ENCODE measurements at regions not wholly inside any gene's neighbourhood (a gene's known extent, or its start where the extent isn't known, plus 50 kb on each side); places are given as distances from the start of the nearest gene placed in this dataset.

DNA sequence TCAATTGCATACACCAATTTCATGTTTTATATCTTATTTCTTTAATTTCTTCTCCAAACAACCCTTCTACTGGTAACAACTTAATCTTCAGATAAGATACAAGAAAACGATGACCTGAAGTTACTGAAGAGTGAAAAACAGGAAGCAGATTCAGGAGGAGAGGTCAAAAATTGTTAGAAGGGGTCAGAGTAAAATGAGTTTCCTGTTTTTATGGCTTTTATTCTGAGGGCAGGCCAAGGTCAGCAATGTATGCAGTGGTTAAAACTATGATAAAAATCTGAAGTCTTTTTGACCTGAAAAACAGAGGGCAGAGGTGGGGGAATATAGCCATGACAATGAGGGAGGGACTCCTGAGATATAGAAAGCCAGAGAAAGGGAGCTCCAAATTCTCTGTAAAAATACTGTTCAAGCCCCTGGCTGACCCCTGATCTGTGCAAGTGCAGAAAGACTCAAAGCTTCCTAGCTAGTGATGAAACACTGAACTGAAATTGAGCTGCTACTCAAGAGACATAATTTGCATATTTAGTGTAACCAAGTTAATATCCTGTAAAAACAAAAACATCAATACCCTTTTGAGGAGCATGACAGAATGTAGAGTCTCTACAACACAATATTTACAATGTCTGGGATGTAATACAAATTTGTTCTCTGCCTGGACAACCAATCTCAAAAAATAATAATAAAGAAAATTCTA is 514.3 kb upstream of the SEL1L start:
- Histone ChIP-seq H3K27ac (ENCODE audit: low read depth in 1 of 2, low read length in 2 of 2) (no peak overlapping the region), H3K4me1 (ENCODE audit: insufficient read depth, low read length) (no peaks in the 10 kb centered on the region), H3K9me3 (ENCODE audit: control insufficient read depth in 1 of 2, insufficient read depth in 1 of 2, low read length in 2 of 2) (no peaks in the 10 kb centered on the region), H3K36me3 (ENCODE audit: insufficient read depth, low read length) (no peaks in the 10 kb centered on the region), H3K27me3 (ENCODE audit: control insufficient read depth in 1 of 2, insufficient read depth in 2 of 2, low read length in 2 of 2) (no peaks in the 10 kb centered on the region), H3K4me3 (ENCODE audit: low read length) (no peak overlapping the region)
- H3K27ac Mint-ChIP-seq: no peak overlapping the region
- H3K4me1 Mint-ChIP-seq (ENCODE audit: low read depth): no peaks in the 10 kb centered on the region
- no peaks in the 10 kb centered on the region for H3K36me3 Mint-ChIP-seq (ENCODE audit: low read depth)
- DNase-seq: no peak
- H3K27me3 Mint-ChIP-seq: no peaks in the 10 kb centered on the region
- intact Hi-C loops (cut with DNase I, micrococcal nuclease): no loop called here
- H3K4me3 Mint-ChIP-seq: no peak overlapping the region
- no peak for ATAC-seq (ENCODE audit: poor library complexity)
- POLR2A ChIA-PET: no interaction called here
- H3K9me3 Mint-ChIP-seq: peaks cover 4% of the 10 kb centered on the region
- TF ChIP-seq, protein P1, sequence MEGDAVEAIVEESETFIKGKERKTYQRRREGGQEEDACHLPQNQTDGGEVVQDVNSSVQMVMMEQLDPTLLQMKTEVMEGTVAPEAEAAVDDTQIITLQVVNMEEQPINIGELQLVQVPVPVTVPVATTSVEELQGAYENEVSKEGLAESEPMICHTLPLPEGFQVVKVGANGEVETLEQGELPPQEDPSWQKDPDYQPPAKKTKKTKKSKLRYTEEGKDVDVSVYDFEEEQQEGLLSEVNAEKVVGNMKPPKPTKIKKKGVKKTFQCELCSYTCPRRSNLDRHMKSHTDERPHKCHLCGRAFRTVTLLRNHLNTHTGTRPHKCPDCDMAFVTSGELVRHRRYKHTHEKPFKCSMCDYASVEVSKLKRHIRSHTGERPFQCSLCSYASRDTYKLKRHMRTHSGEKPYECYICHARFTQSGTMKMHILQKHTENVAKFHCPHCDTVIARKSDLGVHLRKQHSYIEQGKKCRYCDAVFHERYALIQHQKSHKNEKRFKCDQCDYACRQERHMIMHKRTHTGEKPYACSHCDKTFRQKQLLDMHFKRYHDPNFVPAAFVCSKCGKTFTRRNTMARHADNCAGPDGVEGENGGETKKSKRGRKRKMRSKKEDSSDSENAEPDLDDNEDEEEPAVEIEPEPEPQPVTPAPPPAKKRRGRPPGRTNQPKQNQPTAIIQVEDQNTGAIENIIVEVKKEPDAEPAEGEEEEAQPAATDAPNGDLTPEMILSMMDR (IDR thresholded peaks at IDR 0.05): no peak
- CTCF ChIA-PET: no interaction called here

DNA sequence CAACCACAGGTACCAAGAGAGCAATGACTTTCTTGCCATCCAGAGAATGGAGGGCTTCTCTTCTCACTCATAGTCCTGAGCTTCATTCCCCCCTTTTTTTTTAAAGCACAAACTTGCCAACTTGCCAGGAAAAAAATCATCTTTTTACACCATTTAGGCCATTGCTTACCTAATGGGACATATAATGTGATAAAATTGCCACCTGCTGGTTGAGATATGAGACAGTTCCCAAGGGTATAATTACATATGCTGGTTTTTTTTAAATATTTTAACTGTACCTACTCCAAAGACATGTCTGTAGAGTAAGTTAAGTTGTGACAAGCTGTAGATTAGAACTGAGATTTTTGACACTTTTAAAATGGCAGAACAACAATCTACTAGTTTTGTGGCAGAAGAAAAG is 519.1 kb upstream of the SEL1L start:
- ChIA-PET POLR2A (no interaction called here), CTCF (no interaction called here)
- Mint-ChIP-seq H3K36me3 (ENCODE audit: low read depth) (no peaks in the 10 kb centered on the region), H3K27ac (no peak overlapping the region), H3K9me3 (peaks cover 8% of the 10 kb centered on the region), H3K27me3 (no peaks in the 10 kb centered on the region), H3K4me1 (ENCODE audit: low read depth) (no peaks in the 10 kb centered on the region), H3K4me3 (no peak overlapping the region)
- ATAC-seq (ENCODE audit: poor library complexity) (no peak), DNase-seq (no peak)
- intact Hi-C loops (cut with DNase I, micrococcal nuclease): no loop called here
- no peak overlapping the region for H3K27ac ChIP-seq (ENCODE audit: low read depth in 1 of 2, low read length in 2 of 2)
- H3K9me3 ChIP-seq (ENCODE audit: control insufficient read depth in 1 of 2, insufficient read depth in 1 of 2, low read length in 2 of 2): peaks cover 0 to 4% of the 10 kb centered on the region in 2 experiments
- no peaks in the 10 kb centered on the region for H3K36me3 ChIP-seq (ENCODE audit: insufficient read depth, low read length)
- no peaks in the 10 kb centered on the region for H3K4me1 ChIP-seq (ENCODE audit: insufficient read depth, low read length)
- no peak overlapping the region for H3K4me3 ChIP-seq (ENCODE audit: low read length)
- H3K27me3 ChIP-seq (ENCODE audit: control insufficient read depth in 1 of 2, insufficient read depth in 2 of 2, low read length in 2 of 2): no peaks in the 10 kb centered on the region
- TF ChIP-seq, protein P1 (IDR thresholded peaks at IDR 0.05): no peak

DNA sequence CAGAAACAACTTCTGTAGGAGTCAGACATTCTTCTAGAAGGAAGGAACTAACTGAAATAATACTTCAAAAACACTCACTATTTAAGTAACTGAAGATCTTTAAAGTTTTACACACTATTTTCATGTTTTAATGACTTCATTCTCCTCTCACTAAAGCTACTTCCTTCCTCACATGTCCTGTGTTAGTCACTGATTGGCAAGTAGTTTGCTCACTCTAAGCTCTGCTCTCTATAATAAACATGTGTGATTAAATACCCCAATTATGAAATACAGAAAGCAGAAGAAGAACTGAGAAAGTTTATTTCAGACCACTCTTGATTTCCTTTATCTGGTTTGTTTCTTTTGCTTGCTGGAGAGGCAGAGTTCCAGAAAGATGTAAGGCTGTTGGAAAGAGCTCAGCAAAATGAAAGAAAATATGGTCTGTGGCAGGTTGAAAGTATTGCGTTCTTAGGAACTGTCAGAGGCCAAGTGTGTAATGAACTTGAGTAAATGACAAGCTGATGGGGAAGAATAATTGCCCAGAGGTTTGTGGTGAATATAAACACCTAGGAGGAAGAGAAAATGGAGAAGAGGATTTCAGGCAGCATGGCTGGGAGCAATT is 522.0 kb upstream of the SEL1L start:
- CTCF ChIA-PET: no interaction called here
- POLR2A ChIA-PET: no interaction called here
- Mint-ChIP-seq H3K4me3 (no peak overlapping the region), H3K27ac (no peak overlapping the region), H3K9me3 (peaks cover 5% of the 10 kb centered on the region), H3K4me1 (ENCODE audit: low read depth) (no peaks in the 10 kb centered on the region), H3K36me3 (ENCODE audit: low read depth) (no peaks in the 10 kb centered on the region), H3K27me3 (no peaks in the 10 kb centered on the region)
- no peak overlapping the region for H3K4me3 ChIP-seq (ENCODE audit: low read length)
- TF ChIP-seq, protein P1 (IDR thresholded peaks at IDR 0.05): no peak
- no peak for ATAC-seq (ENCODE audit: poor library complexity)
- no peak overlapping the region for H3K27ac ChIP-seq (ENCODE audit: low read depth in 1 of 2, low read length in 2 of 2)
- intact Hi-C loops (cut with DNase I, micrococcal nuclease): no loop called here
- peaks cover 4 to 6% of the 10 kb centered on the region in 2 experiments for H3K9me3 ChIP-seq (ENCODE audit: control insufficient read depth in 1 of 2, insufficient read depth in 1 of 2, low read length in 2 of 2)
- H3K27me3 ChIP-seq (ENCODE audit: control insufficient read depth in 1 of 2, insufficient read depth in 2 of 2, low read length in 2 of 2): no peaks in the 10 kb centered on the region
- H3K4me1 ChIP-seq (ENCODE audit: insufficient read depth, low read length): no peaks in the 10 kb centered on the region
- no peaks in the 10 kb centered on the region for H3K36me3 ChIP-seq (ENCODE audit: insufficient read depth, low read length)
- DNase-seq: no peak

Data from CD4-positive, alpha-beta T cell (primary cell).